HepG2 (cell line): ENCODE measurements at regions not wholly inside any gene's neighbourhood (a gene's known extent, or its start where the extent isn't known, plus 50 kb on each side); places are given as distances from the start of the nearest gene placed in this dataset.

Experiments used
- ATAC-seq: fragments of 200-7000 bp; cut with Tn5 transposase; 3 replicates; pipeline ENCODE4 v1.9.1; 2020; ENCODE audit warnings: mild to moderate bottlenecking, moderate library complexity
- BruUV-seq: library from RNA; stranded (reverse); fragments of 400-500 nt; replicated peaks from 2 replicates; lab custom pipeline; 2021; lab: Mats Ljungman, UMichigan
- CTCF ChIA-PET: fragments of 300-600 bp; formaldehyde crosslinking; extraction: SDS; loops from one replicate; lab custom pipeline; 2021; ENCODE audit warnings: low total read pairs, inconsistent platforms, low intra/inter-chr PET ratio; lab: Yijun Ruan, JAX
- POLR2A ChIA-PET: fragments of 350-600 bp; sonication (Branson Sonifier 250); formaldehyde crosslinking; loops from one replicate; lab custom pipeline; 2020; ENCODE audit warnings: antibody characterized with exemption, inconsistent platforms; lab: Yijun Ruan, JAX
- DNase-seq: peaks from one replicate; pipeline ENCODE4 v3.0.0-alpha.2; 2015; ENCODE audit warnings: low spot score
- FAIRE-seq: peaks from 3 replicates; lab custom pipeline; 2011; peaks lifted over from hg19 to GRCh38; lab: Jason Lieb, UNC
- H2AFZ ChIP-seq: one replicate; pipeline ENCODE4 v1.6.1; 2011; ENCODE audit warnings: low read length, inconsistent platforms
- H3K27ac ChIP-seq: fragments of 300-600 bp; 3 replicates; pipeline ENCODE4 v1.8.0; 2011; ENCODE audit warnings: mixed run types, mild to moderate bottlenecking, mixed read lengths, low read length, inconsistent platforms; ENCODE audit not compliant: insufficient read depth; ENCODE audit errors: extremely low read length
- H3K27me3 ChIP-seq, 2 experiments: fragments of 200-600 bp in 1 of 2; 2 replicates in 1 of 2; 3 replicates in 1 of 2; pipeline versions ENCODE4 v1.6.0 to v1.8.0; 2011; ENCODE audit warnings: low read length in 2 of 2, mild to moderate bottlenecking in 2 of 2, moderate library complexity in 2 of 2, inconsistent platforms in 1 of 2; ENCODE audit not compliant: insufficient read depth in 2 of 2, control insufficient read depth in 1 of 2
- H3K36me3 ChIP-seq, 2 experiments: fragments of 200-600 bp in 1 of 2; replicated peaks in 1 of 2; 2 replicates in 1 of 2; 3 replicates in 1 of 2; pipeline versions ENCODE4 v1.5.1 to v1.8.0; 2011; ENCODE audit warnings: low read length in 2 of 2, inconsistent platforms in 1 of 2; ENCODE audit not compliant: insufficient read depth in 2 of 2, control insufficient read depth in 1 of 2
- H3K4me1 ChIP-seq: 2 replicates; pipeline ENCODE4 v1.5.1; 2012; ENCODE audit warnings: low read length, inconsistent platforms; ENCODE audit not compliant: insufficient read depth
- H3K4me2 ChIP-seq: 2 replicates; pipeline ENCODE4 v1.6.0; 2011; ENCODE audit warnings: low read depth, low read length, inconsistent platforms
- H3K4me3 ChIP-seq, 3 experiments: fragments of 200-600 bp in 1 of 3; sonication (generic), shearing (Covaris generic) in 1 of 3; replicated peaks in 1 of 3; 2 replicates each; pipeline ENCODE4 v1.5.1; 2011 to 2016; ENCODE audit warnings: low read length in 3 of 3, inconsistent platforms in 2 of 3, low read depth in 2 of 3, mild to moderate bottlenecking in 2 of 3, control low read depth in 1 of 3, mixed read lengths in 1 of 3; ENCODE audit not compliant: insufficient read depth in 1 of 3
- H3K79me2 ChIP-seq: one replicate; pipeline ENCODE4 v1.6.1; 2011; ENCODE audit warnings: low read length, inconsistent platforms; ENCODE audit not compliant: insufficient read depth
- H3K9ac ChIP-seq: 2 replicates; pipeline ENCODE4 v1.6.0; 2011; ENCODE audit warnings: mild to moderate bottlenecking, low read depth, low read length, inconsistent platforms; ENCODE audit not compliant: insufficient read depth
- H3K9me3 ChIP-seq: 2 replicates; pipeline ENCODE4 v1.5.1; 2012; ENCODE audit warnings: mild to moderate bottlenecking, low read length
- H4K20me1 ChIP-seq: 2 replicates; pipeline ENCODE4 v1.6.0; 2011; ENCODE audit warnings: inconsistent platforms, mild to moderate bottlenecking, low read length, moderate library complexity; ENCODE audit not compliant: insufficient read depth
- YY1 ChIP-seq: IDR thresholded peaks from 2 replicates; pipeline ENCODE4 v1.6.1; 2011; ENCODE audit warnings: low read length, low read depth, moderate library complexity, mild to moderate bottlenecking; ENCODE audit not compliant: insufficient read depth, insufficient replicate concordance
- WGBS: methylation state at CpG from one replicate; pipeline ENCODE4 v1.1.6; 2017; ENCODE audit warnings: low lambda C conversion rate; 5-methylcytosine and 5-hydroxymethylcytosine counted together
- in situ Hi-C: cut with HindIII; loops from 2 replicates; pipeline ENCODE4 v1.10.0; 2017; ENCODE audit warnings: low pct_unique_long_range_greater_than_20kb; ENCODE audit not compliant: extremely low pct_ligation_motif_present
- intact Hi-C: fragments of 100-400 bp; cut with micrococcal nuclease; formaldehyde crosslinking; loops from one replicate; pipeline ENCODE4 v1.10.0; 2022; ENCODE audit not compliant: unreplicated experiment
- TF ChIP-seq, protein P1 (sequence below): sonication (generic); formaldehyde crosslinking; IDR thresholded peaks from 2 replicates; pipeline ENCODE4 v1.5.0; 2020; ENCODE audit warnings: mild to moderate bottlenecking, missing genetic modification reagents, borderline replicate concordance

- DNase-seq (no peak), FAIRE-seq (no peak), ATAC-seq (no peak)
- Histone ChIP-seq H3K9me3 (no peaks in the 10 kb centered on the region), H3K4me2 (no peak overlapping the region), H3K9ac (no peak overlapping the region), H4K20me1 (no peaks in the 10 kb centered on the region), H3K27me3 (no peaks in the 10 kb centered on the region), H3K4me1 (peaks cover 35% of the 10 kb centered on the region), H3K36me3 (no peaks in the 10 kb centered on the region), H3K27ac (no peak overlapping the region), H3K79me2 (no peaks in the 10 kb centered on the region), H3K4me3 (no peak overlapping the region), H2AFZ (no peak overlapping the region)
- intact Hi-C loops: no loop called here
- ChIA-PET POLR2A (no interaction called here), CTCF (no interaction called here)
- TF ChIP-seq, protein P1, sequence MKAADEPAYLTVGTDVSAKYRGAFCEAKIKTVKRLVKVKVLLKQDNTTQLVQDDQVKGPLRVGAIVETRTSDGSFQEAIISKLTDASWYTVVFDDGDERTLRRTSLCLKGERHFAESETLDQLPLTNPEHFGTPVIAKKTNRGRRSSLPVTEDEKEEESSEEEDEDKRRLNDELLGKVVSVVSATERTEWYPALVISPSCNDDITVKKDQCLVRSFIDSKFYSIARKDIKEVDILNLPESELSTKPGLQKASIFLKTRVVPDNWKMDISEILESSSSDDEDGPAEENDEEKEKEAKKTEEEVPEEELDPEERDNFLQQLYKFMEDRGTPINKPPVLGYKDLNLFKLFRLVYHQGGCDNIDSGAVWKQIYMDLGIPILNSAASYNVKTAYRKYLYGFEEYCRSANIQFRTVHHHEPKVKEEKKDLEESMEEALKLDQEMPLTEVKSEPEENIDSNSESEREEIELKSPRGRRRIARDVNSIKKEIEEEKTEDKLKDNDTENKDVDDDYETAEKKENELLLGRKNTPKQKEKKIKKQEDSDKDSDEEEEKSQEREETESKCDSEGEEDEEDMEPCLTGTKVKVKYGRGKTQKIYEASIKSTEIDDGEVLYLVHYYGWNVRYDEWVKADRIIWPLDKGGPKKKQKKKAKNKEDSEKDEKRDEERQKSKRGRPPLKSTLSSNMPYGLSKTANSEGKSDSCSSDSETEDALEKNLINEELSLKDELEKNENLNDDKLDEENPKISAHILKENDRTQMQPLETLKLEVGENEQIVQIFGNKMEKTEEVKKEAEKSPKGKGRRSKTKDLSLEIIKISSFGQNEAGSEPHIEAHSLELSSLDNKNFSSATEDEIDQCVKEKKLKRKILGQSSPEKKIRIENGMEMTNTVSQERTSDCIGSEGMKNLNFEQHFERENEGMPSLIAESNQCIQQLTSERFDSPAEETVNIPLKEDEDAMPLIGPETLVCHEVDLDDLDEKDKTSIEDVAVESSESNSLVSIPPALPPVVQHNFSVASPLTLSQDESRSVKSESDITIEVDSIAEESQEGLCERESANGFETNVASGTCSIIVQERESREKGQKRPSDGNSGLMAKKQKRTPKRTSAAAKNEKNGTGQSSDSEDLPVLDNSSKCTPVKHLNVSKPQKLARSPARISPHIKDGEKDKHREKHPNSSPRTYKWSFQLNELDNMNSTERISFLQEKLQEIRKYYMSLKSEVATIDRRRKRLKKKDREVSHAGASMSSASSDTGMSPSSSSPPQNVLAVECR (CRISPR knock-in tag): no peak
- TF ChIP-seq YY1: no peak
- no TSS peak for BruUV-seq
- in situ Hi-C loops: no loop called here
- 97% methylated on average over 19 of the region's 19 CpGs for WGBS
Observed at GRCh38 chr12:114767084-114767760, 83.2 kb upstream of the TBX3 start.
